ENCODE measurements at regions not wholly inside any gene's neighbourhood (a gene's known extent, or its start where the extent isn't known, plus 50 kb on each side); places are given as distances from the start of the nearest gene placed in this dataset.

- Histone ChIP-seq H3K36me3 (ENCODE audit: control insufficient read depth, insufficient read depth, low read length) (no peaks in the 10 kb centered on the region), H3K4me1 (ENCODE audit: control insufficient read depth, extremely low read depth, insufficient read depth, low read length) (no peaks in the 10 kb centered on the region), H3K9me3 (ENCODE audit: control insufficient read depth, insufficient read depth, low read depth, low read length) (no peaks in the 10 kb centered on the region)
These were observed 291.3 kb upstream of the IRX1 start for GRCh38 chr5:3304346-3304745.

GRCh38 chr5:3303777-3304176, 291.9 kb upstream of the IRX1 start:
- DNase-seq (ENCODE audit: low read depth in 2 of 2) = peak in 1 of 2 donors; percentile 13
- Histone ChIP-seq H3K36me3 (ENCODE audit: control insufficient read depth, insufficient read depth, low read length) (no peaks in the 10 kb centered on the region), H3K4me1 (ENCODE audit: control insufficient read depth, extremely low read depth, insufficient read depth, low read length) (no peaks in the 10 kb centered on the region), H3K79me2 (ENCODE audit: control insufficient read depth, insufficient read depth, low read length) (no peaks in the 10 kb centered on the region), H3K27me3 (ENCODE audit: control insufficient read depth, insufficient read depth, low read length) (no peaks in the 10 kb centered on the region), H3K4me3 (replicated peaks in 1 of 4; ENCODE audit: control extremely low read depth in 1 of 4, insufficient read depth in 1 of 4, low read depth in 3 of 4, low read length in 4 of 4) (no peak overlapping the region), H2AFZ (ENCODE audit: low read length) (no peak overlapping the region), H3K27ac (ENCODE audit: insufficient read depth, low read length) (no peak overlapping the region), H4K20me1 (ENCODE audit: control insufficient read depth, extremely low read depth, insufficient read depth, low read length) (no peaks in the 10 kb centered on the region), H3K4me2 (ENCODE audit: extremely low read depth, insufficient read depth, low read length) (no peak overlapping the region), H3K9ac (ENCODE audit: insufficient read depth, low read length) (no peak overlapping the region), H3K9me3 (ENCODE audit: control insufficient read depth, insufficient read depth, low read depth, low read length) (no peaks in the 10 kb centered on the region)
- no peak for TF ChIP-seq EZH2 (IDR thresholded peaks at IDR 0.05; ENCODE audit: low read length, missing control alignments)
- TF ChIP-seq CTCF (conservative IDR thresholded peaks at IDR 0.05 in 1 of 2, IDR thresholded peaks at IDR 0.05 in 1 of 2; ENCODE audit: low read depth in 1 of 2, low read length in 2 of 2) = no peak

More at GRCh38 chr5:3304346-3304745, 291.3 kb upstream of the IRX1 start:
- TF ChIP-seq CTCF (conservative IDR thresholded peaks at IDR 0.05 in 1 of 2, IDR thresholded peaks at IDR 0.05 in 1 of 2; ENCODE audit: low read depth in 1 of 2, low read length in 2 of 2) = no peak
- TF ChIP-seq EZH2 (IDR thresholded peaks at IDR 0.05; ENCODE audit: low read length, missing control alignments) = no peak
- H4K20me1 ChIP-seq (ENCODE audit: control insufficient read depth, extremely low read depth, insufficient read depth, low read length) = no peaks in the 10 kb centered on the region
- H3K27ac ChIP-seq (ENCODE audit: insufficient read depth, low read length) = no peak overlapping the region
- H3K27me3 ChIP-seq (ENCODE audit: control insufficient read depth, insufficient read depth, low read length) = no peaks in the 10 kb centered on the region
- H3K9ac ChIP-seq (ENCODE audit: insufficient read depth, low read length) = no peak overlapping the region
- no peak overlapping the region for H2AFZ ChIP-seq (ENCODE audit: low read length)
- H3K4me2 ChIP-seq (ENCODE audit: extremely low read depth, insufficient read depth, low read length) = no peak overlapping the region
- no peak for DNase-seq (ENCODE audit: low read depth in 2 of 2)
- no peaks in the 10 kb centered on the region for H3K79me2 ChIP-seq (ENCODE audit: control insufficient read depth, insufficient read depth, low read length)
- H3K4me3 ChIP-seq (replicated peaks in 1 of 4; ENCODE audit: control extremely low read depth in 1 of 4, insufficient read depth in 1 of 4, low read depth in 3 of 4, low read length in 4 of 4) = no peak overlapping the region

GRCh38 chr5:3302228-3302627, 293.4 kb upstream of the IRX1 start:
- TF ChIP-seq EZH2 (IDR thresholded peaks at IDR 0.05; ENCODE audit: low read length, missing control alignments) = no peak
- no peak for TF ChIP-seq CTCF (conservative IDR thresholded peaks at IDR 0.05 in 1 of 2, IDR thresholded peaks at IDR 0.05 in 1 of 2; ENCODE audit: low read depth in 1 of 2, low read length in 2 of 2)
- Histone ChIP-seq H3K4me2 (ENCODE audit: extremely low read depth, insufficient read depth, low read length) (no peak overlapping the region), H3K36me3 (ENCODE audit: control insufficient read depth, insufficient read depth, low read length) (no peaks in the 10 kb centered on the region), H3K9ac (ENCODE audit: insufficient read depth, low read length) (no peak overlapping the region), H2AFZ (ENCODE audit: low read length) (no peak overlapping the region), H3K4me1 (ENCODE audit: control insufficient read depth, extremely low read depth, insufficient read depth, low read length) (no peaks in the 10 kb centered on the region), H4K20me1 (ENCODE audit: control insufficient read depth, extremely low read depth, insufficient read depth, low read length) (no peaks in the 10 kb centered on the region), H3K9me3 (ENCODE audit: control insufficient read depth, insufficient read depth, low read depth, low read length) (no peaks in the 10 kb centered on the region), H3K27ac (ENCODE audit: insufficient read depth, low read length) (no peak overlapping the region), H3K79me2 (ENCODE audit: control insufficient read depth, insufficient read depth, low read length) (no peaks in the 10 kb centered on the region), H3K27me3 (ENCODE audit: control insufficient read depth, insufficient read depth, low read length) (no peaks in the 10 kb centered on the region), H3K4me3 (replicated peaks in 1 of 4; ENCODE audit: control extremely low read depth in 1 of 4, insufficient read depth in 1 of 4, low read depth in 3 of 4, low read length in 4 of 4) (no peak overlapping the region)
- DNase-seq (ENCODE audit: low read depth in 2 of 2) = no peak
